ENCODE measurements at regions not wholly inside any gene's neighbourhood (a gene's known extent, or its start where the extent isn't known, plus 50 kb on each side); places are given as distances from the start of the nearest gene placed in this dataset.
"Not testable (repeated sequence)": the region's sequence is repeated elsewhere in the genome, so short reads cannot be mapped to it uniquely, and the experiment has no call there.

GRCh38 chr1:120465900-120466299 is 51.1 kb downstream of the NBPF8 start:
- DNase-seq = not testable (repeated sequence)

- not testable (repeated sequence) for DNase-seq
Measured at GRCh38 chr1:120477663-120478062, 62.8 kb downstream of the NBPF8 start.

DNA sequence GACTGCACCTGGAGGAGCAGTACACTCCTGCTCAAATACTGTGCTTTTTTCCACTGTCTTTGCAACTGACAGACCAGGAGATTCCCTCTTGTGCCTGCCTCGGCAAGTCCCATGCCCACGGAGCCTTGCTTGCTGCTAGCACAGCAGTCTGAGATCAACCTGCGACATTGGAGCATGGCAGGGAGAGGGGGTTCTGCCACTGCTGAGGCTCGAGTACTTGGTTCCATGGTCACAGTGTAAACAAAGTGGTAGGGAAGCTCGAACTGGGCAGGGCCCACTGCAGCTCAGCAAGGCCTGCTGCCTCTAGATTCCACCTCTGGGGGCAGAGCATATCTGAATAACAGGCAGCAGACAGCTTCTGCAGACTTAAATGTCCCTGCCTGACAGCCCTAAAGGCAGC is 63.6 kb downstream of the NBPF8 start:
- DNase-seq = not testable (repeated sequence)

DNA sequence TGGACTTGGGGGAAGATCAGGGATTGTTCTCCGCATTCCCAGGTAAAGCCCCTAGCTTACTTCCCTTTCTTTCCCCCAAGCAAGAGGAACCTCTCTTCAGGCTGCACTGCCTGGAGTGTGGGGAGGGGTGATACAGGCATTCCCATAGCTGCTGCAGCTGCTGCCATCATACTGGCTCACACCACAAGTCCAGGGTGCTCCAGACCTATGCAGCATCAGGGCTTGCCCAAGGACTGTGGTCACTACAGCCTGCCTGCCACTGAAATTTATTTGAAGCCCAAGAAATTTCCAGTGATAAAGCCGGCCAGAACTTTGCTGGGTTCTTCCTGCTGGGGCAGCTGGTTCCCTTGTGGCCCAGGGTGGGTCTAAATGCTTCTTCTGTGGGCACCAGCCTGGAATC is 72.7 kb downstream of the NBPF8 start:
- not testable (repeated sequence) for DNase-seq

DNA sequence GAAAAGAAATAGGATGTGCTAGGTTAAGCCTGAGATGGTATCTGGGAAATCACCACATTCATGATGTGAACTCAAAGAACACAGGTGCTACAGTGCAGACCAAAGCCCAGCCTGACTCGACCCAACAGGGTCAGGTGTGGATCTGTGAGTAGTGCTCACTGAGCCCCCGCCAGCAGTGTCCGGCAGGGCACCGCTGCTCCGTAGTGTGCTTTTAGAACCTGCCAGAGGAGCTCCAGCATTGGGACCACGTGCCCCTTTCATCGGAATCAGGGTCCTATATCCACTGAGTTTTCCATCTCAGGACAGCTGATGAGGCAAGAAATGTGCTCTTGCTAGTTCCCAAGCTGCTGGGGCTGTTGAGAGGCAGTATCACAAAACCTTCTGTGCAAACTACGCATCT is 74.4 kb downstream of the NBPF8 start:
- not testable (repeated sequence) for DNase-seq

- DNase-seq = not testable (repeated sequence)
Measured at GRCh38 chr1:120497145-120497544, 82.3 kb downstream of the NBPF8 start.

DNA sequence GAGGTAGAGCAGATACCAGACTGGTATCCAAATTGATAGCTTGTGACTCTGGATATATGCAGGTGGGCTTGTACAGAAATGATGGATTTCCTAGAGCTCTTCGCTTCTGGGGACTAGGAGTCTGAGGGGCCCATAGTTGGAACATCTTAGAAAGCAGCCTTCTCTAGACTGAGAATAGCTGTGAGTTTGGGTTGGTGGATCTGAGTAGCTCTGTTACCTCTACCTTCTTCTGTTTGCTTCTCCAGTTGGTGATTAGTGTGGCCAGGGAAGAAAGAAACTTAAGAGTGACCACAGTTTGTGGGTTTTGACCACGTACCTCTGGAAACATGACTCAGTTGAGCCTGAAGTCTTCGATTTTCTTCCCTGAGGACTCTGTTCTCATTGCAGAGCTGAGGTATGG is 88.4 kb downstream of the NBPF8 start:
- DNase-seq = not testable (repeated sequence)

- not testable (repeated sequence) for DNase-seq
Measured at GRCh38 chr1:120506352-120506751, 91.5 kb downstream of the NBPF8 start.

DNA sequence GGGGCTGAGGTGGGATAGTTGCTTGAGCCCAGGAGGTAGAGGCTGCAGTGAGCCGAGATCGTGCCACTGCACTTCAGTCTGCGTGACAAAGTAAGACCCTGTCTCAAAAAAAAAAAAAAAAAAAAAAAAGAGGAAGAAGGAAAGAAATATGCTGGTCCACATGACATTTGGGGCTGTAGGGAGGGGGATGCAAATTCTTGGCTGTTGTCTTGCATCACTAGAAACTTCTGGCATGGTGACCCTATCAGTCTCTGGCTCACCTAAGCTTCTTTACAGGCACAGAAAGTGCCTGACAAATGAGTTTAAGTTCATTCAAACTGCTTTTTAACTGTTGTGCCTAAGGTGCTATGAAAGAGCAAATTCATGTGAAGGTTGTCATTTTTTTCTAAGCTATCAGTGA is 93.5 kb downstream of the NBPF8 start:
- DNase-seq = not testable (repeated sequence)

DNA sequence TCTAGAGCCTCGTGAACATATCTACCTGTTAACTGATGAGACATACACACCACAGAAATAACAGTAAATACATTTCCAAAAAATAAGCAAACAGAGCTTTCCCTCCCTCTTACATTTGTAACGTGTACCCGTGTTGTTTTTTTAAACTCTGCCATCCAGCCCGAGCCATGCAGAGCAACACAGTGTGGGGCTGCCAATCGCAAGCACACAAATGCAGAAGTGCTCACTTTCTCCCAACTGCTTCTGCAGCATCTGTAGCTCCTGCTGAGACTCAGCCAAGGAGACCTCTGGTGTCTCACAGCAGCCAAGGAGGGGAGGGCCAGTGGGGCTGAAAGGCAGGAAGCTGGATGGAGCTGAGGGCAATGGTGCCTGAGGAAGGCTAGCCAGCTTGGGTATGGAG is 94.4 kb downstream of the NBPF8 start:
- DNase-seq = not testable (repeated sequence)

GRCh38 chr1:120513099-120513498 is 98.3 kb downstream of the NBPF8 start:
- not testable (repeated sequence) for DNase-seq

GRCh38 chr1:120513531-120513930 is 98.7 kb downstream of the NBPF8 start:
- not testable (repeated sequence) for DNase-seq

GRCh38 chr1:120519196-120519595 is 104.4 kb downstream of the NBPF8 start:
- not testable (repeated sequence) for DNase-seq

DNA sequence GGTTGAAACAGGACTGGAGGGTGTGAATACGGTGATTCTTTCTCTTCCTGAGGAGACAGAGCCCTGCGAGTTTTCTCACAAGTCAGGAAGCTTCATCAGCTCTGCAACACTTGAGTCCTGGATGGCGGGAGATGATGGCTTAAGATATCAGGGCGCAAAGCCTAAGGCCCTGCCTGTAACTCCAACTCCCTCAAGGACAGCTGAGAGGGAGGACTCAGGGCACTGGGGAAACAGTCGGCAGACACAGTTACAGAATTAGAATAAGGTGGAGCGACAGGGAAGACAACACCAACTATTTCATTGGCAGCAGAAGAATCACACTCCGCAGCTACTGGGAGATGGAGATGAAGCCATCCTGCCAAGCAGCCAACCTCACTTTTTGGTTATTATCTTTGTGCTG is 109.6 kb downstream of the NBPF8 start:
- not testable (repeated sequence) for DNase-seq

DNA sequence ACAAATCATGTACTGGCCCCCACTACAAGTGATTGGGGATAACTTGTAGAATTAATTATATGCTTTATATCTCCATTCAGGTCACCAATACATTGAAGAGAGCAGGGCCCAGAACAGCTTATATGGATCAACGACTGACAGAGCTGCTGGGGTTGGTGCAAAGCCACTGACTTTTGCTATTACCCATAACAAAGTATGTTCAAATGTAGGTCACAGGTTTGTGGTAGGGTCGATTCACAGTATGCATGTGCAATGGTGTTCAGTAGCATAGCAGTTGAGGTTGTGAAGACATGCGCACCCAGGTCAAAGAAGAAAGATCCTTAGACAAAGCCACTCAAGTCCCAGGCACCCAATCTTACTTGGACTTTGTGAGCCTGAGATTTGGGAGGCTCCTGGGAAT is 110.6 kb downstream of the NBPF8 start:
- not testable (repeated sequence) for DNase-seq

- not testable (repeated sequence) for DNase-seq
Measured at GRCh38 chr1:120529475-120530089, 114.7 kb downstream of the NBPF8 start.

DNA sequence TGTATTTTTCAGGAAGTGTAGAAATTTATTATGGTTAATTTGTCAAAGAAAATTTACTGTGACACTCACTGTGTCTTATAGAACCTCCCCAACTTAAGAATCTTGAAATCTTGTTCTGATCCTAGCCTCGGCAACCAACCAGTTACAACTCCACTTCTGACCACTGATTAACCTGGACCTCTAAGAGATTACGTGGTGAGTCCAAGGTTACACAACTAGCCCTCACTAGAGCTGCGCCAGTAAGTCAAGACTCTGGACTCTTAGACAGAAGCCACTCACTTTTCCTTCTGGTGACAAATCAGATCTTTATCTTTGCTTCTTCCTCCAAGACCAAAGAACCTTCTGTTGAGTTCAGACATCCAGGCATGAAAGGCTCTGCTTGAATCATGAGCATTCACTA is 116.6 kb downstream of the NBPF8 start:
- not testable (repeated sequence) for DNase-seq

DNA sequence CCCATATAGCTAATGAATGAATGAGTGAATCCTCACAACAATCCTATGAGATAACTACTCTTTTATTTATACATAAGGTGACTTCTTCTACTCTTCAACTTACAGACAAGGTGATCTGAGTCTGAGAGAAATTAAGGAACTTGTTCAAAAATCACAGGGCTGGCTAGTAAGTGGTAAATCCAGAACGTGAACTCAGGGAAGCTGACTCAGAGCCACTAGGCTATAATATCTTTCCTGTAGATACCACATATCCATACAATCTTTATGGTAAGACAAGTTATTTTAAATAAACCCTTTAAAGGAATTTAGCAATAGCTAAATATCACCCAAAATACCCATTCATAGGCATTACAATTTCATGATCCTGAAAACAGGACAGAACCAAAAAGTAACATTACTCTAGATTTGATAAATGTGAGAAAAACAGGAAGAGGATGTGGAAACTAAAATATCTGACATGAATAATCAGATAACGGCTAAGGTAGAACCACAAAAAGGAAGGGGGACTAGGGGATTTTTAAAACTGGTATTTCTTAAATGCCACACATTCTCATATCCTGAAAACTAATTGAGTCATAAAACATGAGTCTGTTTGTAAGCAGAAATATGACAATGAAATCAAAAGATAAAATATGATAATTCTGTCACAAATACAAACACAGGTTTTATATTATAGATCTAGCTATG is 119.7 kb downstream of the NBPF8 start:
- not testable (repeated sequence) for DNase-seq

GRCh38 chr1:120535052-120535451 is 120.2 kb downstream of the NBPF8 start:
- not testable (repeated sequence) for DNase-seq

DNA sequence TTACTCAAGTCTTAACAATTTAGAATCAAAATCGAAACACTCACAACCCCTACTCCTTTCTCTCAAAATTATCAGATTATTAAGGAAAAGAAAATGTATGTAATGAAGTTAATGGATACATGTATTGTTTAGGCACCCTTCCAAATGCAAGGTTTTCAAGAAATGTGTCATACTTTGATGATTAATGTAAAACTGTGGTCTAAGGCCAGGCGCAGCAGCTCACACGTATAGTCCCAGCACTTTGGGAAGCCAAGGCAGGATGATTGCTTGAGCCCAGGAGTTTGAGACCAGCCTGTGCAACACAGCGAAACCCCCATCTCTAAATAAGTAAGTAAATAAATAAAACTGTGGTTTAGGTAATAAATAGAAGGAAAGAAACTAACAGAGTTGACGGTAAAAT is 126.6 kb downstream of the NBPF8 start:
- DNase-seq = not testable (repeated sequence)

GRCh38 chr1:120542365-120542764 is 127.5 kb downstream of the NBPF8 start:
- DNase-seq = not testable (repeated sequence)

DNA sequence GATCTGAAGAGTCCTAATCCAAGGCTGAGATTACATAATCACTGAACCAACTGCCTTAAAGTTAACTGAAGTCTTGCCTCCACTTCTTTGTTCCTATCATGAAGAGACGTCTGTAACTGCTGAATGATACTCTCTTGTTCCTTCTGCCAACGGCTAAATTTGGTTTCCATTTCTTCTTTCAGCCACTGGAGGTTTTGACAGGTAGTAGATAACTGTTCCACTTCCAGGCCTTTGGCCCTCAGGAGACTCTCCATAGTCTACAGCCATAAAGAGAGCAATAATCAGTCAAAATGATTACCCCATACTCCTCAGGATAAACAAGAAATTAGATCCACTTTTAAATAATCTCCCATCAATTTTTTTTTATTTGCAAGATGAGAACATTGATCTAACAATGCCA is 128.1 kb downstream of the NBPF8 start:
- DNase-seq = not testable (repeated sequence)

DNA sequence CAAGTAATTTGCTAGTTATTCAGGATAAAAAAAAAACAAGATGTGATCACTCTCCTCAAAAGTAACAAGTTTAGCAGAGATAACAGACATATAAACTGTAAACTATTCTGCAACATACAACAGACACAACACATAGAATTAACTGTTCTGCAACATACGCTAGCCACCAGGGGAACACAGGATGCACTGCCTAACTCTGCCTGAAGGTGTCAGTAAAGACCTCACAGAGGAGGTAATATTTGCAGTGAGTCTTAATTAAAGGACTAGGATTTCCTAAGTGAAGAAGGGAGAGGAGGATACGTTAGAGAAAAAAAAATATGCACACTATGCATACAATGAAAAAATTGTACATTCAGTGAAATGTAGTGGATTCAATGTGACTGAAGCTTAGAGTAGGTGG is 129.6 kb downstream of the NBPF8 start:
- not testable (repeated sequence) for DNase-seq

DNA sequence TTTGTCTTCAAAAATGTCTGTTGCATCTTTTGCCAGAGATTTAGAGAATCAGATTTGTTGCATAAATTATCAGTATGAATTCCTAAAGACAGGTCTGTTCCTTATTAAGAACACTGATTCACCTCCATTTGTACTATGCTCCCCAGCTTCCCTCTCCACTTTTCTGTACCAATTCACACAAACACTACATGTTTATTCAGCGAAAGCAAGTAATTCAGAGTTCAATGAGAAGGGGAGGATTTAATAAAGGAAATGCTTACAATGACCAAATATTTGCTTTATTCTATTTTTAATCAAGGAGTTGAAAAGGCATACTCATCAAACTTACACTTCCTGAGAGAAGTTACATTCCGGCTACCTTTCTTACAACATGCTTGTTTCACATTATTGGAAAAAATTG is 135.5 kb downstream of the NBPF8 start:
- not testable (repeated sequence) for DNase-seq

DNA sequence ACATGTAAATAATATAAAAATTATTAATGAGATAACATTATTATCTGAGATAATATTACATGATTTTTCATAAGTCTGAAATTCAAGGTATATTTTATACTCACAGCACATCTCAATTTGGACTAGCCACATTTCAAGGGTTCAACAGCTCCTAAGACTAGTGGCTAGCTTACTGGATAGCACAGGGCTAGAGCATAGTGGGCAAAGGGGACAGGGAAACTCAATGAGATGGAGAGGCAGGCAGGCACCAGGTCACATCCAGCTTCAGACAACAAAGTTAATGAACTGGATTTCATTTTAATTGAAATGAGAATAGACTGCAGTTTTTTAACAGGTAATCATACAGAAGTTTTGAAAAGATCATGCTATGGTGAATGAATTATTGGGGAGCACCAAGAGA is 137.4 kb downstream of the NBPF8 start:
- DNase-seq = not testable (repeated sequence)

Measured in activated CD4-positive, CD25-positive, alpha-beta regulatory T cell (primary cell).